ENCODE measurements at regions not wholly inside any gene's neighbourhood (a gene's known extent, or its start where the extent isn't known, plus 50 kb on each side); places are given as distances from the start of the nearest gene placed in this dataset.

DNA sequence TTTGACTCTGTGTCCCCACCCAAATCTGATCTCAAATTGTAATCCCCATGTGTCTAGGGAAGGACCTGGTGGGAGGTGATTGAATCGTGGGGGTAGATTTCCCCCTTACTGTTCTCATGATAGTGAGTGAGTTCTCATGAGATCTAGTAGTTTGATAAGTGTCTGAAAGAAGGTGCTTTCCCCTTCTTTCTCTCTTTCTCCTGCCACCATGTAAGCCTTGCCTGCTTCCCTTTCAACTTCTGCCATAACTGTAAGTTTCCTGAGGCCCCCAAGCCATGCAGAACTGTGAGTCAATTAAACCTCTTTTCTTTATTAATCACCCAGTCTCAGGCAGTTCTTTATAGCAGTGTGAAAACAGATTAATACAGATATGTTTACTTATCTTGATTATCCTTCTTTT is 266.5 kb upstream of the GYPC start:
- FAIRE-seq (no peak), DNase-seq (ENCODE audit: extremely low spot score, insufficient read length, low read depth) (no peak)

DNA sequence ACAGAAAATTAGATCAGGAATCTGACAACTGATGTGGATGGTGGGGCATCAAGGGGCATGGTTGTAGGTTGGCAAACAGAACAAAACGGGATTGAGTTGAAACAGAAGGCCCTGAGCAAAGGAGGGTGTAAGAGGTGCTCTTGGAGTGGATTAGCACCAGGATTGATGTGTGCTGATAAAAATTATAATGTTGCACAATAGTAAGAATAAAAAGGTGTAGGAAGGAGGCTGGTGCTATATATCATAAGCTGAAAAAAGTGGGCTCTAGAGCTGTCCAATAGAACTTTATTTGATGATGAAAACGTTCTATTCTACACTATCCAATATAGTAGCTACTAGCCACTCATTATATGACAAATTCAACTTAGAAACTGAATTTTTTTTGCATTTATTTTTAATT is 263.1 kb upstream of the GYPC start:
- DNase-seq (ENCODE audit: extremely low spot score, insufficient read length, low read depth) = no peak
- FAIRE-seq = no peak

DNA sequence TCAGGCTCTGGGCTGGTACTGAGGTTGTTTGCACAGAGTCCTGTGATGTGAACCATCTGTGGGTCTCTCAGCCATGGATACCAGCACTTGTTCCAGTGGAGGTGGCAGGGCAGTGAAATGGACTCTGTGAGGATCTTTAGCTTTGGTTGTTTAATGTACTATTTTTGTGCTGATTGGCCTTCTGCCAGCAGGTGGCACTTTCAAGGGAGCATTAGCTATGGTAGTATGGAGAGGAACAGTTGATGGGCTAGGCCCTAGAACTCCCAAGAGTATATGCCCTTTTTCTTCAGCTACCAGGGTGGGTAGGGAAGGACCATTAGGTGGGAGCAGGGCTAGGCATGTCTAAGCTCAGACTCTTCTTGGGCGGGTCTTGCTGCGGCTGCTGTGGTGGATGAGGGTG is 257.0 kb upstream of the GYPC start:
- FAIRE-seq = peak; percentile 5
- no peak for DNase-seq (ENCODE audit: extremely low spot score, insufficient read length, low read depth)

DNA sequence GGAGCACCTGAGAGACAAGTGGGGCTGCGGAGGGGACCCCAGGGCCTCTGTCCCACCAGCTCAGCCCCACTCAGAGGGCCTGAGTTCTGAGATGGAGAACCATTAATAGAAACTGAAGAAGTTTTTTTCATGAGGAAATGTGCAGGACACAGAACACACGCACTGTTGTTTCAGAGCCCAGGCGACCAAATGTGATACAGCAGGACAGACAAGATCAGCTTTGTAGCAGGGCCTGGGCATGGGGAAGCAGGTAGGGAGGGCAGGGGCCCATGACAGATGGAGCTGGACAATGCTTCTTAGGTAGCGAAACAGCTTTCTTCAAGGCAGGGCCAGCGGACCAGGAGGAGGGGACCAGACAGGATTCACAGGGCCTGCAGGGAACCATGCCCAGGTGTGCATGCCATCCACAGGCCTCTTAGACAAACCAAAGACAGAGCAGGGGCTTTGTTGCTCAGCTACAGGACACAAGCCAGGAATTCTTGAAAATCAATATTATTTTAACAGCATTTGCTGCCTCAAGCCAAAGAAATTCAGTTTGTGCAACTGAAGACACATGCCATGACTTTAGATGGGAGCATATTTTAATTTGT is 252.8 kb upstream of the GYPC start:
- DNase-seq (ENCODE audit: extremely low spot score, insufficient read length, low read depth) (no peak), FAIRE-seq (no peak)

DNA sequence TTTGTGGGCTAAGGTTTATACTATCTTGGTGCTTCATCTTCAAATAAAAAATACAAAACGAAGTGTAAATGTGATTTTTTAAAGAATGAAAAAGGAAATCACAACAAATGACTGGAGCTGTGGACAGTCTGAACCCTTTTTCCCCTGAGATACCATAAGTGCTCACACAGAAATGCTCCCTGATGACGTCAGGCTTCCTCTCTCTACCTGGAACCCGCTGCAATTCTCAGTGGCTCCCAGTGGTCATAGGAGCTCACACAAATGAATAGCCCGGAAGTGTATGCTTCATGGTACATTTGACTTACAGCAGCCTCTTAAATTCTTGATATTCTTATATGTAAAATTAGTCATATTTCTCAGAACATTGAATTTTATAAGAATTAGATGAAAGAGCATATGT is 249.7 kb upstream of the GYPC start:
- FAIRE-seq (no peak), DNase-seq (ENCODE audit: extremely low spot score, insufficient read length, low read depth) (no peak)

DNA sequence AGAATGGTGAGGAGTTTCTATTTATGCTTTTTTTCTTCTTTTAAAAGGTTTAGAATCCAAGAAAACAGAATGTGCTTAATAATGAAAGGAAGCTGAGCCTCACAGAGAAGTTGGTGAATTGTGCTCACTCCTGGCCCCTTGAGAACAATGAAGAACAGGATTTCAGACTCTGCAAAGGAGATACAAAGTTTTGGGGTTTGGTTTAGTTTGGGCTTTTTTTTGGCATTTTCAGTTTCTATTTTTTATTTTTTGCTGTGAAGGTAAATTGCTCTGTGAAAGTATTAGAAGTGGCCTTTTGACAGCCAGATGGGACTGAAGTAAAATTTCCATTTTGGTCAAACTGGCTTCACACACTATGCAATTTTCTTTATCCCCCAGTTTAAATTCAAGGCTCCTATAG is 247.3 kb upstream of the GYPC start:
- FAIRE-seq (no peak), DNase-seq (ENCODE audit: extremely low spot score, insufficient read length, low read depth) (no peak)

DNA sequence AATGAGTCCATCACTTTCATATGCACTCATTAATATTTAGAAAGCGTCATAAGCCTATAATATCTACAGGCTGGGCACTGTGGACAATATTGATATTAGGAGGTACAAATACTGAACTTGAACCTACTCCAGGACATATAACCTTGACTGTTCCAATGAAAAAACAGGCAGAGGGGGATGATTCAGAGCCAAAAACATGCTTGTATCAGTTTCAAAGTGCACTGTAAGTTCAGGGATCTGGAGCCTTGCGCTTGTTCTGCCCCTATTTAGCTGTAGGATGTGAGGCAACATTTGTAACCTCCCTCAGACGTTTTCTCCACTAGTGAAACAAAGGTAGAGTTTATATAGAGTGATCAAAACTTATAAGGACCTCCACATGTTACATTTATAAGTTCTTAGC is 246.1 kb upstream of the GYPC start:
- DNase-seq (ENCODE audit: extremely low spot score, insufficient read length, low read depth) = no peak
- no peak for FAIRE-seq

DNA sequence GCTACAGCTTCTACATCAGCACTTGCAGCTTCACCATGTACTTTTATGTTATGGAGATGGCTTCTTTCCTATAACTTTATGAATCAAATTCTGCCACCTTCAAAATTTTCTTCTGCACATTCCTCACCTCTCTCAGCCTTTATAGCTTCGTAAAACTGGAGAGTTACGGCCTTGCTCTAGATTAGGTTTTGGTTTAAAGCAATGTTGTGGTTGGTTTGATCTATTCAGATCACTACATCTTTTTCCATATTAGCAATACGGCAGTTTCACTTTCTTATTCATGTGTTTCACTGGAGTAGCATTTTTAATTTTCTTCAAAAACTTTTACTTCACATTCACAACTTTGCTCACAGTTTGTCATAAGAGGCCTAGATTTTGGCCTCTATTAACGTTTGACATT is 242.9 kb upstream of the GYPC start:
- peak; percentile 5 for FAIRE-seq
- DNase-seq (ENCODE audit: extremely low spot score, insufficient read length, low read depth) = no peak

DNA sequence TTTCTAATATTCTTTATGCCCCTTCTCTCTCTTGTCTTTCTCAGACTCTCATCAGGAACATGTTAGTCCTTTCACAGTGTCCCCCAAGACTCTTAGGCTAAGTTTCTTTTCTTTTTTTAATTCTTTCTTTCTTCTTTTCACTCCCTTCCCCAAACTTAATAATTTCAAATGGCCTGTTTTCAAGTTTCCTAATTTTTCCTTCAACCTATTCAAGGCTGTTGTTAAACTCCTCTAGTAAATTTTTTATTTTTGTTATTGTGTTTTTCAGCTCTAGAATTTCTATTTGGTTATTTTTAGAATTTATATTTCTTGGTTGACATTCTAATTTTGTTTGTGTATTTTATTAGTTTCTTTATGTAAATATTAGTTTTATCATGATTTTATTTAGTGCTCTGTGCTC is 236.6 kb upstream of the GYPC start:
- FAIRE-seq (no peak), DNase-seq (ENCODE audit: extremely low spot score, insufficient read length, low read depth) (no peak)

DNA sequence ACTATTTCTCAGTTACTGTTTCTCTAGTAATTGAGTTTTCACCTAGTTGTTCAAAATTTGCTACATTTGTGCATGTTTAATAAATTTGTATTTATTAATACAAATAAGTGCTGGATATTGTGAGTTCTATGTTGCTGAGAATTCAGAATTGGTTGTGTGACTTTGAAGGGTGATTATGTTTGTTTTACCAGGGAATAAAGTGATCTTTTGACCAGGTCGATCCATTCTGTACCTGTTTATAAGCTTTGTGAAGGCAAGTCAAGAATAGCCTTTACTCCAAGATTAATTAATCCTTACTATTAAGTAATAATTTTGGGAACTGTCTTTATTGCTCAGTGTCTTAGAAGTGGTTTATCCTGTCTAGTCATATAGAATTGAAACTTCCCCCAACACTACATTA is 230.0 kb upstream of the GYPC start:
- DNase-seq (ENCODE audit: extremely low spot score, insufficient read length, low read depth) (no peak), FAIRE-seq (no peak)

DNA sequence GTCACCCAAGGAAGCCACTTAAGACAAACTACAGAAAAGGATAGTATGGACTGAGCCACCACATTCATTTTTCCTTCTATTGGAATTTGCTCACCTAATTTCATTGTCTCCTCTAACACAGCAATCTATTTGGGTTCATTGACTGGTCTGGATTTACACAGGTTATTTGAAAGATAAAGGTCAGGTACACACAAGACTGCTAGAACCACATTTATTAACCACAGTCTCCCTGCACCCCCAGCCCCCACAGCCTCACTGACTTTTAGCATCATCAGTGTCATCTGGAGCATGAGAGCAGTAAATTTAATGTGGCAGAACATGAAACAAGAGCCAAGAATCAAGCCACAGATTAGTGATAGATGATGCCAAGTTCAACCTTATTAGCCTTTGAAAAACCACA is 226.9 kb upstream of the GYPC start:
- no peak for DNase-seq (ENCODE audit: extremely low spot score, insufficient read length, low read depth)
- FAIRE-seq = no peak

DNA sequence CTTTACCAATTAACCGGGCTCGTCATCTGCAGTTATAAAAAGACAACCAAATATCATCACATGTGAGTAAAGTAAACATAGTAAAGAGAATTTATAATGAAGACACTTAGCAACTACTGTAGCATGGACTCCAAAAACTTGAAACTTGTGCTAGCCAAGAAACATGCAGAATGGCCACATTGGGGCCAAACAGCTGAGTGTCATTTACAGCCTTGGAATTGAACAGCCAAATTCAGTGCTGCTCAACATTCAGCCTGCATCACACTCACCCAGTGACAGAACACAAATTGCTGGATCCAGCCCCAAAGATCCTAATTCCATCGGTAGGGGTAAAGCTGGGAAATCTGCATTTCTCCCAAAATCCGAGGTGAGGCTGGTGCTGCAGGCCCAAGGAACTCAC is 224.8 kb upstream of the GYPC start:
- FAIRE-seq (no peak), DNase-seq (ENCODE audit: extremely low spot score, insufficient read length, low read depth) (no peak)

DNA sequence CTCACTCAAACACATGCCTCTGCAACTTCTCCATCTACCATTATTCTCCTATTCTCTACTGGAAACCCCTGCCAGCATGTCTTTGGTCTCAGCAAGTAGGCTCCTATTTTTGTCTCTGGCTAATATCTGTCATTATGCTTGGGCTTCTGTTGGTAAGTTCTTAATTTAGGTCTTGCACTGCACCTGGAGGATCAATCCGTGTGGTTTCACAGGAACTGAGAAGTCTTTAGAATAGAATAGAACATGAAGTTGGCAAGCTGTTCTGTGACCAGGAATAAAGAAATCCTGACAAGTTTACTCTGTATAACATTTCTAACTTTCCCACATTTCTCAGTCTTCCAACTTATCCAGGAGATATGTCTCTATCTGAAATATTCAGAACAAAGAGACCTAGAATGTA is 219.5 kb upstream of the GYPC start:
- FAIRE-seq (no peak), DNase-seq (ENCODE audit: extremely low spot score, insufficient read length, low read depth) (no peak)

DNA sequence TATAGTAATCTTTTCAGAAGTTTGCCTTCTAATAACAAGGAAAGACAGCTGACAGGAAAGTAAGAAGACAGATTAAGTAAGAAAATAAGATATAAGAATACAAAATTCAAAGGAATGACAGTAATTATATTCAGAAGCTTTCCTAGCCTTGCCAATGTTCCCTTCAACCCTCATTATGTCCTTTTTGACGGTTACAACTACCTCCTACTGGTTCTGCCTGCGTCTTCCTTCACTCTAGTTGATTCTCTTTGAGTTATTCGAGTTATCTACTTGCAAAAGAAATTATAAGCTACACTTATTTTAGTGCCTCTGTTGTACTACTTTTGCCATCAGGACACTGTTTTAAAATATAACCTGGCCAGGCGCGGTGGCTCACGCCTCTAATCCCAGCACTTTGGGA is 218.9 kb upstream of the GYPC start:
- no peak for DNase-seq (ENCODE audit: extremely low spot score, insufficient read length, low read depth)
- FAIRE-seq = no peak

DNA sequence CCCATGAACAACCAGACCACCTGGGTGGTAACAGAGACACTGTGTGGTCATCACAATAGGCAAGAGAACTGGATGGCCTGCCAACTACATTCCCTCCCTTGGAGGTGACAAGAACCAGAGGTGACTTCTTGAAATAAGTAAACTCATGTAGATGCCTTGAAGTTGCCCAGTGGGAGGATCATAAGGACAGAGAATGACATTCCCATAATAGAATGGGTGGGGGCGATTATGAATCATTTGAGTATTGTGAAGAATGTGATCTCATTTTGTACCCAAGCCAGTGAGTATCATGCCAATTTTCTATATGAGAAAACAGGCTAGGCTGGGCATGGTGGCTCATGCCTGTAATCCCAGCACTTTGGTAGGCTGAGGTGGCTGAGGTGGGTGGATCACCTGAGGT is 211.4 kb upstream of the GYPC start:
- FAIRE-seq = no peak
- DNase-seq (ENCODE audit: extremely low spot score, insufficient read length, low read depth) = no peak

DNA sequence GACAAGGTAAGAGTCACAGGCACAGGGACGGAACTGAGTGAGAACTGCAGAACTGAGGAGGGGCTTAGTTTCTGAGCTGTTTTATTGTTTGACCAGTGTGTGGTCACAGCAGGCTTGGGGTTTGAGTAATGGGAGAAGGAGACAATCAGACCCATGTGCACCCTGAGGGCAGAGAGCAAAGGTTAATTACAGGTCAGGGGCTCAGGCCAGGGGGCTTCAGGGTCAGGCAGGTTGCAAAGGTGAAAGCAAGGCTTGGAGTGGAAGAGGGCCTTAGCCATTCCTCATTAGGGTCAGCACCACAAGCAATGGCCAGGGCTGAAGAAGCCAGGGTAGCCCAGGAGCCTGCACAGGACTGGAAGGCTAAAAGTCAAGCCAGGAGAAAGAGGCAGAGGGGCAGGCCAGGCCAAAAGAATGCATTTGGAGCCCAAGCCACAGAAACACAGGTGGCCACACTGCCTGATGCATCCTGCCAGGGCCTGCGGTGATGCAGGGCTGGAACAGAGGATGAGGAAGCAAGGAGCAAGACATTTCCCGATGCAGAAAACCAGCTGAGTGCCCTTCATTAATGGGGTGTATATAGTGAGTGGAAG is 209.8 kb upstream of the GYPC start:
- FAIRE-seq (no peak), DNase-seq (ENCODE audit: extremely low spot score, insufficient read length, low read depth) (no peak)

DNA sequence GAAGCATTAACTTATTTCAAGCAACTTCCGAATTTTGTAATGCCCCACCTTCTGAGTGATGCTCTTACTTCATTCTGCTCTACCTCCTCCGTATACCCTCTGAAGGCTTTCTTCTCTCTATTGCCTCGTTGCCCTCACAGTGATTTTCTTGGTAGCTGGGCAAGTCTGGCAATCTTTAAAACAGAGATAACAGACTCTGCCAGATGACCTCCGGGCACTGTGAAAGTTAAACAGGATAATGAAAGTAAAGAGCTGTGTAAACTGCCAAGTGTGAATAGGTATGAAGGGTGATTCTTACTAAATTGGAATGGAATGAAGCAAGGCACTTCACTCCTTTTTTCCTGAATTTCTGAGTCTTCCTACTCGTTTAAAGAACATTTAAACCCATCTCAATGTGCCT is 207.3 kb upstream of the GYPC start:
- FAIRE-seq = no peak
- DNase-seq (ENCODE audit: extremely low spot score, insufficient read length, low read depth) = no peak

DNA sequence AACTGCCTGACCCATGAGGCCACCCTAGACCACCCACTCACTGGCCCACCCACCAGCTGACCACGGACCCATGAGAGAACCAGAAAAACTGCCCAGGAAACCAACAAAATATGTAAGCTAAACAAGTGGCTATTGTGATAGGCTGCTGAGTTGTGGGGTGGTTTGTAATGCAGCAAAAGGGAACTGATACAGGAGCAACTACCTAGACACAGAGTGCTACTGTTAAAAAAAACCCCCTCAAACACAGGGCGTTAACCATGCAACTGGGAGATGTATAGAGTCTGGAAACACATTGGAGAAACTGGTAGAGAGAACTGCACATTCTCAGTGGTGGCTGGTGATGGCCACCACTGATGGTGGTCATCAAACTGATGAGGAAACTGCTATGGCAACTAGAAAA is 206.3 kb upstream of the GYPC start:
- no peak for DNase-seq (ENCODE audit: extremely low spot score, insufficient read length, low read depth)
- peak; percentile 73 for FAIRE-seq

DNA sequence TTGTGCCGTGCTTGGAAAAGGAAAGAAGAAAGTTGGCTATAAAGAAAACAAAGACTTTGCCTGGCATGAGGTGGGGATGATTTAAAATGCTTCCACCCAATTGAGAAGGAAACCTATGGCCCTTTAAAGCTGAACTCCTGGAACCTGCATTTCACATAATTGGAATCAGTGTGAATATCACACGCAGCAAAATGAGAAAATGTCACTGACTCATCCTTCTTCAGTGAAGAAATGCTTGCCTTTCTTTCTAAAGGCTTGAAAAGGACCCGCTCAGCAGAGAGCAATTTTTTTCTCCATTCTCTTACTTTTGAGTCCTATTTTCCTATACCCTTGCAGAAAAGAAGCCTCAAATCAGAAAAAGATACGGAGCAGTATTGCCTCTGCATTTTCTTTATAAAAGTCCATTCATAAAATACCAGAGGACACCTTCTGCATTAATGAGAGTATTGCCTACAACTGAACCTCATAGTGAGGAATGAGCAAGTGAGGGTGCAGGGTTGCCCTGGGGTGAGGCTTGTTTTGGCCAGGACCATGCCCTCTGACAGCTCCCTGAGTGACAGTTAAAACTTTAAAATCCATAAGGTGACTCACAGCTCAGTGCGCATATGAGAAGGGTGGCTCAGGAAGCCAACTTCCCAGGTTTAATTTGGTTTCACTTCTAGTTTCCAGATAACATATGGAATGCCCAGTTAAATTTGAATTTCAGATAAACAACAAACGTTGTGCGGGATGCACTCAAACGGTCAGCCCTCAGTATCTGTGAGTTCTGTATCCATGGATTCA is 191.9 kb upstream of the GYPC start:
- FAIRE-seq (no peak), DNase-seq (ENCODE audit: extremely low spot score, insufficient read length, low read depth) (no peak)

DNA sequence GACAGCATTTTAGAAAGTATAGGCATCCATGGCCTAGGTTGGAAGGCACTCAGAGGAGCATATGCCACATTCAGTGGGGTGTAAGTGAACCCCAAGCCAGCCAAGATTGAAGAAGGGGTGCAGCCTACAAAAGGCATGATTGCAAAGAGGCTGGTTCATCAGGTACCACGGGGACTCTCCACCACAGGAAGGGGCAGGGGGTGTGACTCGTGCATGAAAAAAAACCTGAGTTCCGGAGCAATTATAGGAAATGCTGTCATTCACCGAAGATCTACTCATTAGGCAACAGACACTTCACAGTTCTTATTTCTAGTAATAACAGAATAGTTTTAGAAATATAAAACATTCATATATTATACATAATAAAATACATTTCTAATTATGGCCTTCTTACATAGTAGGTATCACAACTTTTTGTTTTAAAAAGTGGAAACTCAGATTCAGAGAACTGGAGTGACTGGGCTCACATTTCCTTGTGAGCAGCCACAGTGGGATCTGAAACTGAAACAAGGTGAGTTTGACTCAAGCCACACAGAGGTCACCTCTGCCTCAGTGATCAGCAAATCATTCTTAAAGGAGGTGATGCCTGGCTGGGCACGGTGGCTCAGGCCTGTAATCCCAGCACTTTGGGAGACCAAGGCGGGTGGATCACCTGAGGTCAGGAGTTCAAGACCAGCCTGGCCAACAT is 188.4 kb upstream of the GYPC start:
- peak; percentile 89 for FAIRE-seq
- DNase-seq (ENCODE audit: extremely low spot score, insufficient read length, low read depth) = peak; percentile 46

DNA sequence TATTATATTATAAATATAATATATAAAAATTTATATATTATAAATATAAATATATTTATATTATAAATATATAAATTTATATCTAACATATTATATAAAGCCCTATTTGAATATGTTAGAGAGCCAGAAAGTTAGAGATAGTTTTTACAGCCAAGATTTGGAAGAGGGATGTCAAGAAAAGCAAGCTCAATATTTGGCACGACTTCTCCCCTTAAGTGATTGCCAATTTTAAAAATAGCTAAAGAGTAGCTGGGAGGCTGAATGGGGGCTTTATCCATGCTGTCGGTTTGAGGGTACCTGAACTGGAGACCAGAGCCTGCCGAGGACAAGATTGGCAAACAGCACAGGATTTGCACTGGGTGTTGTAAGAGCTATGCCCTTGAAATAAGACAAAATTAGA is 180.9 kb upstream of the GYPC start:
- DNase-seq (ENCODE audit: extremely low spot score, insufficient read length, low read depth) = no peak
- no peak for FAIRE-seq

Data from GM18507 (cell line).